Left lung (tissue), 4 donors: ENCODE measurements at regions not wholly inside any gene's neighbourhood (a gene's known extent, or its start where the extent isn't known, plus 50 kb on each side); places are given as distances from the start of the nearest gene placed in this dataset.

ENCODE experiments used
- ATAC-seq: fragments of 200-7000 bp; cut with Tn5 transposase; one replicate; pipeline ENCODE4 v1.9.1; 2020; ENCODE audit warnings: moderate library complexity
- DNase-seq, 4 donors: peaks; one replicate each; pipeline ENCODE4 v3.0.0-alpha.2; 2013 to 2020
- H3K27ac ChIP-seq, 2 donors: fragments of 200-600 bp; sonication (generic) in 1 of 2; one replicate each; pipeline versions ENCODE4 v1.5.0 to v1.8.0; 2020 to 2021
- H3K27me3 ChIP-seq, 2 donors: fragments of 200-600 bp; sonication (generic) in 1 of 2; one replicate each; pipeline versions ENCODE4 v1.5.0 to v1.8.0; 2020 to 2021
- H3K36me3 ChIP-seq, 2 donors: fragments of 200-600 bp; sonication (generic) in 1 of 2; one replicate each; pipeline versions ENCODE4 v1.5.0 to v1.8.0; 2020 to 2021
- H3K4me1 ChIP-seq, 2 donors: fragments of 200-600 bp; one replicate each; pipeline ENCODE4 v1.8.0; 2021
- H3K4me3 ChIP-seq, 2 donors: fragments of 200-600 bp; sonication (generic) in 1 of 2; one replicate each; pipeline versions ENCODE4 v1.5.0 to v1.8.0; 2020 to 2021; ENCODE audit warnings: mild to moderate bottlenecking in 1 of 2
- H3K9me3 ChIP-seq, 2 donors: fragments of 200-600 bp; sonication (generic) in 1 of 2; one replicate each; pipeline versions ENCODE4 v1.5.0 to v1.8.0; 2020 to 2021
- intact Hi-C, 2 donors: fragments of 100-400 bp; cut with DNase I; formaldehyde crosslinking; loops; one replicate each; pipeline versions ENCODE4 v1.11.2 to v1.14.2; 2022
- TF ChIP-seq, protein P1 (sequence below), 2 donors: fragments of 200-600 bp; sonication (generic) in 1 of 2; IDR thresholded peaks; one replicate each; pipeline versions ENCODE4 v1.5.0 to v1.8.0; 2021; ENCODE audit warnings: antibody characterized with exemption in 2 of 2
- donor health status: DM: no; HTN: yes; CAD: no.
- donor health status: DM: no; HTN: no; CAD: no.

GRCh38 chr5:107126341-107126740, 544.4 kb downstream of the EFNA5 start:
- no peak for ATAC-seq
- TF ChIP-seq, protein P1, sequence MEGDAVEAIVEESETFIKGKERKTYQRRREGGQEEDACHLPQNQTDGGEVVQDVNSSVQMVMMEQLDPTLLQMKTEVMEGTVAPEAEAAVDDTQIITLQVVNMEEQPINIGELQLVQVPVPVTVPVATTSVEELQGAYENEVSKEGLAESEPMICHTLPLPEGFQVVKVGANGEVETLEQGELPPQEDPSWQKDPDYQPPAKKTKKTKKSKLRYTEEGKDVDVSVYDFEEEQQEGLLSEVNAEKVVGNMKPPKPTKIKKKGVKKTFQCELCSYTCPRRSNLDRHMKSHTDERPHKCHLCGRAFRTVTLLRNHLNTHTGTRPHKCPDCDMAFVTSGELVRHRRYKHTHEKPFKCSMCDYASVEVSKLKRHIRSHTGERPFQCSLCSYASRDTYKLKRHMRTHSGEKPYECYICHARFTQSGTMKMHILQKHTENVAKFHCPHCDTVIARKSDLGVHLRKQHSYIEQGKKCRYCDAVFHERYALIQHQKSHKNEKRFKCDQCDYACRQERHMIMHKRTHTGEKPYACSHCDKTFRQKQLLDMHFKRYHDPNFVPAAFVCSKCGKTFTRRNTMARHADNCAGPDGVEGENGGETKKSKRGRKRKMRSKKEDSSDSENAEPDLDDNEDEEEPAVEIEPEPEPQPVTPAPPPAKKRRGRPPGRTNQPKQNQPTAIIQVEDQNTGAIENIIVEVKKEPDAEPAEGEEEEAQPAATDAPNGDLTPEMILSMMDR (IDR thresholded peaks at IDR 0.05) = no peak
- DNase-seq = no peak
- Histone ChIP-seq H3K27ac (no peak overlapping the region), H3K9me3 (no peaks in the 10 kb centered on the region), H3K4me3 (no peak overlapping the region), H3K4me1 (no peaks in the 10 kb centered on the region), H3K27me3 (no peaks in the 10 kb centered on the region), H3K36me3 (no peaks in the 10 kb centered on the region)
- intact Hi-C loops = no loop called here

- ATAC-seq (no peak), DNase-seq (no peak)
- Histone ChIP-seq H3K27ac (no peak overlapping the region), H3K9me3 (no peaks in the 10 kb centered on the region), H3K4me3 (no peak overlapping the region), H3K36me3 (no peaks in the 10 kb centered on the region), H3K27me3 (no peaks in the 10 kb centered on the region), H3K4me1 (no peaks in the 10 kb centered on the region)
- intact Hi-C loops = no loop called here
- TF ChIP-seq, protein P1 (IDR thresholded peaks at IDR 0.05) = no peak
Measured at GRCh38 chr5:107124376-107124775, 546.4 kb downstream of the EFNA5 start.

- TF ChIP-seq, protein P1 (IDR thresholded peaks at IDR 0.05) = no peak
- intact Hi-C loops = no loop called here
- no peaks in the 10 kb centered on the region for H3K27me3 ChIP-seq
- H3K27ac ChIP-seq = no peak overlapping the region
- H3K4me3 ChIP-seq = no peak overlapping the region
- no peak for DNase-seq
- no peaks in the 10 kb centered on the region for H3K36me3 ChIP-seq
- no peak for ATAC-seq
- H3K9me3 ChIP-seq = no peaks in the 10 kb centered on the region
- H3K4me1 ChIP-seq = no peaks in the 10 kb centered on the region
Measured at GRCh38 chr5:107123014-107123413, 547.7 kb downstream of the EFNA5 start.

- DNase-seq = no peak
- Histone ChIP-seq H3K4me1 (no peaks in the 10 kb centered on the region), H3K4me3 (no peak overlapping the region), H3K27me3 (no peaks in the 10 kb centered on the region), H3K9me3 (no peaks in the 10 kb centered on the region), H3K36me3 (no peaks in the 10 kb centered on the region), H3K27ac (no peak overlapping the region)
- TF ChIP-seq, protein P1 (IDR thresholded peaks at IDR 0.05) = no peak
- ATAC-seq = no peak
- intact Hi-C loops = no loop called here
Measured at GRCh38 chr5:107121793-107122519, 548.8 kb downstream of the EFNA5 start.

- no peaks in the 10 kb centered on the region for H3K9me3 ChIP-seq
- DNase-seq (no peak), ATAC-seq (no peak)
- H3K27ac ChIP-seq = no peak overlapping the region
- TF ChIP-seq, protein P1 (IDR thresholded peaks at IDR 0.05) = no peak
- H3K4me1 ChIP-seq = no peaks in the 10 kb centered on the region
- no peak overlapping the region for H3K4me3 ChIP-seq
- H3K36me3 ChIP-seq = no peaks in the 10 kb centered on the region
- no peaks in the 10 kb centered on the region for H3K27me3 ChIP-seq
- intact Hi-C loops = no loop called here
Measured at GRCh38 chr5:107119656-107120055, 551.1 kb downstream of the EFNA5 start.
